GM21360 (cell line): ENCODE measurements at regions not wholly inside any gene's neighbourhood (a gene's known extent, or its start where the extent isn't known, plus 50 kb on each side); places are given as distances from the start of the nearest gene placed in this dataset.

Experiments used
- ATAC-seq: cut with Tn5 transposase; IDR thresholded peaks from one replicate; pipeline ENCODE4 v1.9.1; 2021; ENCODE audit warnings: mild to moderate bottlenecking, moderate library complexity; ENCODE audit not compliant: unreplicated experiment

- ATAC-seq = no peak
Measured at GRCh38 chr4:181517491-181517890, 725.7 kb upstream of the TENM3 start.

GRCh38 chr4:181520790-181521189, 722.4 kb upstream of the TENM3 start:
- no peak for ATAC-seq

GRCh38 chr4:181523973-181524372, 719.2 kb upstream of the TENM3 start:
- no peak for ATAC-seq

- no peak for ATAC-seq
Measured at GRCh38 chr4:181524499-181524898, 718.7 kb upstream of the TENM3 start.

- ATAC-seq = no peak
Measured at GRCh38 chr4:181525634-181526033, 717.6 kb upstream of the TENM3 start.

- peak; percentile 54 for ATAC-seq
Measured at GRCh38 chr4:181528570-181529184, 714.5 kb upstream of the TENM3 start.

GRCh38 chr4:181529537-181529936, 713.7 kb upstream of the TENM3 start:
- ATAC-seq = no peak

GRCh38 chr4:181536196-181536746, 706.9 kb upstream of the TENM3 start:
- no peak for ATAC-seq

GRCh38 chr4:181536811-181537434, 706.3 kb upstream of the TENM3 start:
- no peak for ATAC-seq

GRCh38 chr4:181538431-181538830, 704.8 kb upstream of the TENM3 start:
- ATAC-seq = no peak

GRCh38 chr4:181541396-181541795, 701.8 kb upstream of the TENM3 start:
- ATAC-seq = no peak

GRCh38 chr4:181548873-181549575, 694.2 kb upstream of the TENM3 start:
- ATAC-seq = no peak

- no peak for ATAC-seq
Measured at GRCh38 chr4:181549576-181550188, 693.5 kb upstream of the TENM3 start.

- no peak for ATAC-seq
Measured at GRCh38 chr4:181550381-181550780, 692.8 kb upstream of the TENM3 start.

GRCh38 chr4:181559637-181560036, 683.6 kb upstream of the TENM3 start:
- ATAC-seq = no peak

- ATAC-seq = no peak
Measured at GRCh38 chr4:181562399-181562798, 680.8 kb upstream of the TENM3 start.

GRCh38 chr4:181564625-181565024, 678.6 kb upstream of the TENM3 start:
- no peak for ATAC-seq

- no peak for ATAC-seq
Measured at GRCh38 chr4:181566490-181566889, 676.7 kb upstream of the TENM3 start.

GRCh38 chr4:181569553-181569952, 673.6 kb upstream of the TENM3 start:
- peak; percentile 81 for ATAC-seq

GRCh38 chr4:181578911-181579310, 664.3 kb upstream of the TENM3 start:
- no peak for ATAC-seq

GRCh38 chr4:181579486-181579885, 663.7 kb upstream of the TENM3 start:
- ATAC-seq = no peak

- ATAC-seq = no peak
Measured at GRCh38 chr4:181581983-181582382, 661.2 kb upstream of the TENM3 start.
